ENCODE measurements at regions not wholly inside any gene's neighbourhood (a gene's known extent, or its start where the extent isn't known, plus 50 kb on each side); places are given as distances from the start of the nearest gene placed in this dataset.

DNA sequence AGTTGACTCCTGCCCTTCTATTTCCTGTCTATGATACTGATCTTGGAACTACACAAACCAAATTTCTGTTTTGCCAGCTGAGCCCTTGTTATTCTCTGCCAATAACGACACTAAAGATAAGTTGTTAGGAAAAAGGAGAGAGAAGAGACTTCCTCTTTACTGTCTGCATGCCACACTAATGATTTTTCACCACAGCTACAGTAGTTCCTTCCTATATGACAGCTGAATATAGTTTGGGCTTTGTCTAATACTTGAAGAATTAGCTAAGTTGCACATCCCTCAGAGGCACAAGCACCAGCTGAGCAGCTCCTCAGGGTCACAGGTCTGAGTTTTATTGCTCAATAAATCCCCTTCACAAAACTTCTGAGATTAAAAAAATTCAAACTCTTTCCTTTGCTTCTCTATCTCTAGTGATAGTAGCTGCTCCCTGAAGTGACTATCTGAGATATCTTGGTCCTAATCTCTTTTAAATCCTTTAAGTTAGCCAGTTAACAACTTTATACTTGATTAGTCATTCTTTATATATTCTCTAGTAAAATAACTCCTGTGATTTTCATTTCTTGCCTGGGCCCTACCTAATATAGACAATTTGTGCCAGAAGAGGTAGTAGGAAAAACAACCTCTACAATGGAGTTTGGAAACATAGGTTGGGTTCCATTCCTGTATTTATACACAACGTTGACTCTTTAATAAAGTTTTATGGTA, 253.0 kb upstream of the CNTNAP5 start:
- Histone ChIP-seq H3K9ac (ENCODE audit: low read depth, low read length) (no peak overlapping the region), H3K27me3 (ENCODE audit: insufficient read depth, low read length, poor library complexity) (no peaks in the 10 kb centered on the region), H2AFZ (ENCODE audit: low read depth, low read length) (no peak overlapping the region), H3K27ac (ENCODE audit: low read length) (no peak overlapping the region), H4K20me1 (ENCODE audit: insufficient read depth, low read length) (no peaks in the 10 kb centered on the region), H3K4me2 (ENCODE audit: insufficient read depth, low read length) (no peak overlapping the region), H3K4me3 (ENCODE audit: low read depth in 1 of 2, low read length in 2 of 2) (no peak overlapping the region), H3K79me2 (ENCODE audit: insufficient read depth, low read length) (no peaks in the 10 kb centered on the region), H3K4me1 (ENCODE audit: insufficient read depth, low read length) (no peaks in the 10 kb centered on the region), H3K36me3 (ENCODE audit: insufficient read depth, low read length) (no peaks in the 10 kb centered on the region), H3K9me3 (ENCODE audit: insufficient read depth, low read length, severe bottlenecking) (peaks cover 2% of the 10 kb centered on the region)
- ATAC-seq (ENCODE audit: insufficient read depth, low read depth) (no peak), DNase-seq (no peak)
- TF ChIP-seq, protein P1, sequence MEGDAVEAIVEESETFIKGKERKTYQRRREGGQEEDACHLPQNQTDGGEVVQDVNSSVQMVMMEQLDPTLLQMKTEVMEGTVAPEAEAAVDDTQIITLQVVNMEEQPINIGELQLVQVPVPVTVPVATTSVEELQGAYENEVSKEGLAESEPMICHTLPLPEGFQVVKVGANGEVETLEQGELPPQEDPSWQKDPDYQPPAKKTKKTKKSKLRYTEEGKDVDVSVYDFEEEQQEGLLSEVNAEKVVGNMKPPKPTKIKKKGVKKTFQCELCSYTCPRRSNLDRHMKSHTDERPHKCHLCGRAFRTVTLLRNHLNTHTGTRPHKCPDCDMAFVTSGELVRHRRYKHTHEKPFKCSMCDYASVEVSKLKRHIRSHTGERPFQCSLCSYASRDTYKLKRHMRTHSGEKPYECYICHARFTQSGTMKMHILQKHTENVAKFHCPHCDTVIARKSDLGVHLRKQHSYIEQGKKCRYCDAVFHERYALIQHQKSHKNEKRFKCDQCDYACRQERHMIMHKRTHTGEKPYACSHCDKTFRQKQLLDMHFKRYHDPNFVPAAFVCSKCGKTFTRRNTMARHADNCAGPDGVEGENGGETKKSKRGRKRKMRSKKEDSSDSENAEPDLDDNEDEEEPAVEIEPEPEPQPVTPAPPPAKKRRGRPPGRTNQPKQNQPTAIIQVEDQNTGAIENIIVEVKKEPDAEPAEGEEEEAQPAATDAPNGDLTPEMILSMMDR (IDR thresholded peaks at IDR 0.05; ENCODE audit: borderline replicate concordance, extremely low read depth, low read length, poor library complexity, severe bottlenecking): no peak
- no peak for TF ChIP-seq EZH2 (IDR thresholded peaks at IDR 0.05; ENCODE audit: borderline replicate concordance, low read depth, low read length, severe bottlenecking)

- ATAC-seq (ENCODE audit: insufficient read depth, low read depth) (no peak), DNase-seq (no peak)
- Histone ChIP-seq H3K9ac (ENCODE audit: low read depth, low read length) (no peak overlapping the region), H3K27ac (ENCODE audit: low read length) (no peak overlapping the region), H3K4me3 (ENCODE audit: low read depth in 1 of 2, low read length in 2 of 2) (no peak overlapping the region), H4K20me1 (ENCODE audit: insufficient read depth, low read length) (no peaks in the 10 kb centered on the region), H3K79me2 (ENCODE audit: insufficient read depth, low read length) (no peaks in the 10 kb centered on the region), H3K9me3 (ENCODE audit: insufficient read depth, low read length, severe bottlenecking) (no peaks in the 10 kb centered on the region), H3K4me1 (ENCODE audit: insufficient read depth, low read length) (no peaks in the 10 kb centered on the region), H3K27me3 (ENCODE audit: insufficient read depth, low read length, poor library complexity) (no peaks in the 10 kb centered on the region), H3K4me2 (ENCODE audit: insufficient read depth, low read length) (no peak overlapping the region), H2AFZ (ENCODE audit: low read depth, low read length) (no peak overlapping the region), H3K36me3 (ENCODE audit: insufficient read depth, low read length) (no peaks in the 10 kb centered on the region)
- TF ChIP-seq, protein P1 (IDR thresholded peaks at IDR 0.05; ENCODE audit: borderline replicate concordance, extremely low read depth, low read length, poor library complexity, severe bottlenecking): no peak
- no peak for TF ChIP-seq EZH2 (IDR thresholded peaks at IDR 0.05; ENCODE audit: borderline replicate concordance, low read depth, low read length, severe bottlenecking)
Observed at GRCh38 chr2:123777116-123777515, 248.0 kb upstream of the CNTNAP5 start.

DNA sequence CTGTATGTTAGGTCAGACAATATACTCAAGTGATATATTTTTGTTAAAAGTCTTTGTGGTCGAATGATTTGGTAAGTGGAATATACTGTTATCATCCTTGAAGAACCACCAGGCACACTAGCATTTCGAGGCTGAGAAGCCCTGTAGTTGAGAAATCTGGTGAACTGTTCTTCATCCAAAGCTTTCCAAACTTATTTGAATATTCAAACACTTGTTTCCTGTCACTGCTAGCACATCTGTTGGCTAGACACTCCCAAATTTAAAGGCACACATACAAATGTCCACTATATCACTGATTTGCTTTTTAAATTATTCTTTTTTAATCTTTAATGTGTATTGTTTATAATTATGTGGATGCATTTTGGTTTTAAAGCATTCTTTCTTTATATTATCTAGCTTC, 241.9 kb upstream of the CNTNAP5 start:
- no peak overlapping the region for H2AFZ ChIP-seq (ENCODE audit: low read depth, low read length)
- no peak overlapping the region for H3K4me2 ChIP-seq (ENCODE audit: insufficient read depth, low read length)
- H3K27ac ChIP-seq (ENCODE audit: low read length): no peak overlapping the region
- H3K9me3 ChIP-seq (ENCODE audit: insufficient read depth, low read length, severe bottlenecking): peaks cover 3% of the 10 kb centered on the region
- no peaks in the 10 kb centered on the region for H3K4me1 ChIP-seq (ENCODE audit: insufficient read depth, low read length)
- no peak overlapping the region for H3K9ac ChIP-seq (ENCODE audit: low read depth, low read length)
- TF ChIP-seq, protein P1 (IDR thresholded peaks at IDR 0.05; ENCODE audit: borderline replicate concordance, extremely low read depth, low read length, poor library complexity, severe bottlenecking): no peak
- no peak for TF ChIP-seq EZH2 (IDR thresholded peaks at IDR 0.05; ENCODE audit: borderline replicate concordance, low read depth, low read length, severe bottlenecking)
- no peaks in the 10 kb centered on the region for H3K27me3 ChIP-seq (ENCODE audit: insufficient read depth, low read length, poor library complexity)
- no peak overlapping the region for H3K4me3 ChIP-seq (ENCODE audit: low read depth in 1 of 2, low read length in 2 of 2)
- no peaks in the 10 kb centered on the region for H3K79me2 ChIP-seq (ENCODE audit: insufficient read depth, low read length)
- ATAC-seq (ENCODE audit: insufficient read depth, low read depth) (no peak), DNase-seq (no peak)
- H3K36me3 ChIP-seq (ENCODE audit: insufficient read depth, low read length): no peaks in the 10 kb centered on the region
- no peaks in the 10 kb centered on the region for H4K20me1 ChIP-seq (ENCODE audit: insufficient read depth, low read length)

Data from DND-41 (cell line).